ENCODE measurements at regions not wholly inside any gene's neighbourhood (a gene's known extent, or its start where the extent isn't known, plus 50 kb on each side); places are given as distances from the start of the nearest gene placed in this dataset.

DNA sequence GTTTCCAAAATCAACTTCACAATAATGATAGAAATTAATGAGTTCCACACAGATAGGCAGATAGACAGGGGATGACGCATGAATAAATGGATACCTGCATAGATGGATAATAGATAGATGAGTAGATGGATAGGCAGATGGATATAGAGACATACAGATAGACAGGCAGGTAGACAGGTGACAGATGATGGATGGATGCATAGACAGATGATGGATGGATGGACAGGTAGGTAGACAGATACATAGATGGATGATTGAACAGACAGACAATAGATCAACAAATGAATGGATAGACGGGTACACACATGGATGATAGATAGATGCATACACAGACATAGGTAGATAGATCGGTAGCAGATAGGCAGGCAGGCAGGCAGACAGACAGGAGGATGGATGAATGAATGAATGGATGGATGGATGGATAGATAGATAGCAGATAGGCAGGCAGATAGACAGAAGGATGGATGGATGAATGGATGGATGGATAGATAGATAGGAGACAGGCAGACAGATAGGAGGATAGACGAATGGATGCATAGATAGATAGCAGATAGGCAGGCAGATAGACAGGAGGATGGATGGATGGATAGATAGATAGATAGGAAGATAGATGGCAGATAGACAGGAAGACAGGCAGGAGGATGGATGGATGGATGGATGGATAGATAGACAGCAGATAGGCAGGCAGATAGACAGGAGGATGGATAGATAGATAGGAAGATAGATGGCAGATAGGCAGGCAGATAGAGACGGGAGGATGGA, 142.5 kb downstream of the RBFOX3 start:
- no peak for DNase-seq

DNA sequence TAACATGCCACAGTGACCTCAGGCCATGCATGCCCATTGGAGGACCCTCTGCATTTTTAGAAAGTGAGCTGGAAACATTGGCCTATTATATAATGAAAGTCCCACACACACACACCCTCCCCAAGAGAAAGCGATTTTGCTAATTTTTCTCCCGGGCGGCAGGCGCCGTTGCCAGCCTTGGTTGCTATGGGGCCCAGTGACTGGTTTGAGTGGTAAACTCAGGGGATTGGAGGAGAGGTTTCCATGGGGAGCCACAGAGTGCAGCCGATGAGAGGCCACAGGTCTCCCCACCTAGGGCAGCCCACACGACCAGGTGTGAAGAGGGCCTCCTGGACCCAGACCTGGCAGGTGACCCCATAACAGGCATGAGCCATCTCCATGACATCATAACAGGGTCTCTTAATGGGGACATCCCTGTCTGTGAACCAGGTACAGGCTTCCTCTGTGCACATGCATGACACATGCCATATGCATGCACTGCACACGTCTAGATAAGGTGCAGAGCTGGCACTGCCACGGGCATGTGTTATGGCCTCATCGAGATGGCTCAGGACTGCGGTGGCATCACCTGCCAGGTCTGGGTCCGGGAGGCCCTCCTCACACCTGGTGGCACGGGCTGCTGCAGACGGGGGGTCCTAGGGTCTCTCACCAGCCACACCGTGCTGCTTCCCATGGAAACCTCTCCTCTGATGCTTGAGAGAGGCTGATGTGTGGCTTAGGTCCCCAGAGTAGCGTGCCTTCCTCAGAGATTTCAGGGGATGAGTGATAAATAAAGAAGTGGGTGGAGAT, 144.1 kb downstream of the RBFOX3 start:
- DNase-seq, result no peak

DNA sequence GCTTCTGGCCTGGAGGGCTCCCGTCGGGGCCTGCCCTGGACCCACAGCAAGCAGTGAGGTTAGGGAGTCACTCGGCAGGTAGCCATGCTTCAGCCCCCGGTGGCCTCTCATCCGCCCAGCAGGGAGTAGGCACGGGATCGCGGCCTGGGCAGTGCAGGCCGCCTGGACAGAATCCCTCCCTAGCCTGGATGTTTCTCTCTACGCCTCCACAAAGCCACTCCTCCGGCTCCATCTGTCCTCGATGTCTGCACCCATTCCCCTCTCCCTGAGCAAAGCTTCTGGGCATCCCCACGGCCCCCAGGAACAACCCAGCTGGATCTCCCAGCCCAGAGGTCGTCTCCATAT, 145.2 kb downstream of the RBFOX3 start:
- DNase-seq, result no peak

DNA sequence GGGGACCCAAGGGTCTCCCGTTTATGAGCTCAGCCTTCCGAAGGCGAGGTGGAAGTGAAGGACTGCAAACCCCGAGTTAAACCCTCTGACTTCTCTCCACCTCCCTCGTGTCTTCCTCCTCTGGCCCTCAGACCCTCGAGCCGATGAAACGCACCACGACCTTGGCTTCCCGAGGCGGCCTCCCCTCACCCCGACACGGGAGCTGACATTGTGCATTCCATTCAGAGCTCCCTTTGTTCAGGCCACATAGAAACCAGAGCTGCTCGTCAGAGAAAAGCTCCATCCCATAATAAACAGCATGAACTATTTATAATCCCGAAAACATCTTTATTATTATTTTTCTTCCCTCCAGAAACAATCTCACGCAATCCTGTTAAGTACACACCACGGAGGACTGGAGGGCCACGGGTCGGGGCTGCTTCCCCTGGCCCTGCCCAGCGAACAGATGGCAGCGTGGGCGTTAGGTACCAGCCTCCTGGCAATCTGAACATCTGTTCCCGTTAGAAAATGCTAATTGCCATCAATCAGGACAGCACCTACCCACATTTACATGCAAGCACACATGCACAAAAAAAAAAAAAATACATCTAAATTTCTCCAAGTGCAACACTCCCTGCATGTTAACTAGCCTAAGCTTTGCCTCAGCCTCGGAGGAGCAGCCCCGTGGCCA, 145.7 kb downstream of the RBFOX3 start:
- DNase-seq, result no peak

DNA sequence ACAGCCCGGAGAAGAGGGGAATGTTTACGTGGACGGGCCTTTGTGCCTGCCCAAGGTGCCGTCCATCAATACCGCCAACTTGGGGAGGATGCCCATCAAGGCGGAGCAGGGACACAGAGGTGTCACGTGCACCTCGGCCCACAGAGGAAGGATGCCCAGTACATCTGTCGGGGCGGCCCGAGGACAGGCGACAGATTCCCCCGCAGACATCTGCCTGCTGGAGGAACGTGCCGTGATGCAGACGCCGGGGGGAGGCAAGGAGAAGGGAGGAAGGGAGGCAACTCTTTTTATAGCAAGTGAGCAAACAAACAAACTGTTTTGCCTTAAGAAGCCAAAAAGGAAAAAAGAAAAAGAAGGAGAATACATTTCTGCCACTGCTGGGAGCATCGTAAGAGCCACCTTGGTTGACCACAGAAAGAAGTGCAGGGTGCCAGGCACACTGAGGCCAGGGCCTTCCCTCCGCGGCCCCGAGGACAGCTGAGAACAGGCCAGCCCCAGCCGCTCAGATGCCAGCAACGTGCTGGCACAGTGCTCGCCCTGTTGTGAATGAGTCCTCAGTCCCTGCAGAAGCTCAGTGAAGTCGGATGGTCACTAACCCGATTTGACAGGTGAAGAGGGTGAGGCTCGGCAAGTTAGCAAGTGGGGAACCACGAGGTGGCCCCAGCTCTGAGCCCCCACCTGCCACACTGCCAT, 146.4 kb downstream of the RBFOX3 start:
- DNase-seq, result no peak

DNA sequence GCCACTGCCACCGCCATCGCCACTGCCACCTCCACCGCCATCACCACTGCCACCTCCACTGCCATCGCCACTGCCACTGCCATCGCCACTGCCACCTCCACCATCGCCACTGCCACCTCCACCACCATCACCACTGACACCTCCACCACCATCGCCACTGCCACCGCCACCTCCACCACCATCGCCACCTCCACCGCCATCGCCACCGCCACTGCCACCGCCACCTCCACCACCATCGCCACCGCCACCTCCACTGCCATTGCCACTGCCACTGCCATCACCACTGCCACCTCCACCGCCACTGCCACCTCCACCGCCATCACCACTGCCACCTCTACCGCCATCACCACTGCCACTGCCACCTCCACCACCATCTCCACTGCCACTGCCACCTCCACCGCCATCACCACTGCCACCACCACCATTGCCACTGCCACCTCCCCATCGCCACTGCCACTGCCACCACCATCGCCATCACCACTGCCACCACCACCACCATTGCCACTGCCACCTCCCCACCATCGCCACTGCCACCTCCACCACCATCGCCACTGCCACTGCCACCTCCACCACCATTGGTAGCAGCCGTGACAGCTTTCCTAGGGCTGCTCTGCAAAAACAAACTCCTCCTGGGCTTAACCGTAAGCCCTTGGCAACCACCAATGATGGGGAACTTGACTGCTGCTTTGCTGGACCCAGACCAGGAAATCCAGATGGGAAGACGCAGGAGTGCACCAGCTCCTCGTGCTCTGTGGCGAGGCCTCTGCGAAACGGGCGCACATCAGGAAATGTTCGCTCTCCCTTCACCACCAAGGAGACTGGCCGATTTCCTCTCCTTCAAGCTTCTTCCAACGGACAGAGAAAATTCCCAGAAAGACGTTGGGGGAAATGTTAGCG, 147.2 kb downstream of the RBFOX3 start:
- no peak for DNase-seq

DNA sequence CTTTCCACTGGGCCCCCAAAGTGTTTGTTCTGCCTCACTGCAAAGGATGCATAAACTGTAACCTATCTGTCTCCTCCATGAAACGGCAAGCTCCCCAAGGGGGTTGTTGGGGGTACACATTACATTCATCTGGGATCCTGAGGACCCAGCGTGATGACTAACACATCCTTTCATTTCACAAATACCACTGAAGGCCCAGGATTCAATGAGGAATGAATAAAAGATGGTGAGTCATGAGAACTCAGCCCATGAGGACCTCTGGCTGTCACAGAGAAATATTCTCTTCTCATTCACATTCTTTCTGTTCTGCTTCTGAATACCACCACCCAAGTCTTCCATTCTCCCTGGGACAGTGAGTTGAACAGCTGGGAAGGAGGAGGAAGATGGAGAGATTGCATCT, 149.8 kb downstream of the RBFOX3 start:
- no peak for DNase-seq

DNA sequence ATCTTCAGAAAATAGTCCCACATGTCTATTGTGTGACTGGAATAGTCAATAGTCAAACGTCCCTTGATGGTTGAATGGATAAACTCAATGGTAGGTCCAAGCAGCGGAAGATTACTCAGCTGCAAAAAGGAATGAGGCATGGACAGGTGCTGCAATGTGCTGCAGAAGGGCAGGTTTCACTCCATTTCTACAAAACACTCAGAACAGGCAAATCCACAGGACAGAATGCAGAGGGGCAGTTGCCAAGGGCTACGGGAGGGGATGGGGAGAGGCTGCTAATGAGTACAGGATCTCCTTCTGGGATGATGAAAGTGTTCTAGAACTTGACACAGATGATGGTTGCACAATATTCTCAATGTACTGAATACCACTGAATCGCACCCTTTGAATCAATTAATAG, 151.0 kb downstream of the RBFOX3 start:
- DNase-seq, result no peak

DNA sequence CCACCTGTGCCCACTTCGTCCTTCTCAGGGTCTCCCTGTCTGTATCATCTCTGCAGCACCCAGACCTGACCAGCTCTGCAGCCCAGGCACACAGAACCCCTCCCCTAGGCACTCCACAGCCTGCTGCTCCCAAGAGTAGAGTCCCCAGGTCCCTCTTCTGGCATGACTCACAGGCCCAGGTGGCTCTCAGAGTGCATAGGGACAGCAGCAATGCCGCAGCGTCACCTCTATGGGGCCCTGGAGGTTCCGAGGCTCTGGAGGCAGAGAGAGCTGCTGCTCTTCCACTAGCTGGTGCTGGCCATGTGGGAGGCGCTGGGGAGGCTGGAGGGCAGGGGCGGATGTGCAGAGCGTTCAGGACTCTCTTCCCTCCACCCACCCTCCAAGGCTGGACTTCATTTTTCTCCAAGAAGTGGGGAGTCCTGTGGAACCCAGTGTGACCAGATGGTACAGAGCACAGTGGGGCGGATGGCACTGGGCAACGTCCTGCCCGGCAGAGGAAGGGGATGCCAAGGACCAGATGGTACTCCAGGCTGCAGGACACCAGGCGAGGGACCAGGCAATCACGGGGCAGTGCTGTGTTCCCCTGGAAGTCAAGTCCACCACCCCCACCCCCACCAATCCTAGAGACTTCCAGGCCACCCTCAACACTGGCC, 151.7 kb downstream of the RBFOX3 start:
- DNase-seq, result no peak

DNA sequence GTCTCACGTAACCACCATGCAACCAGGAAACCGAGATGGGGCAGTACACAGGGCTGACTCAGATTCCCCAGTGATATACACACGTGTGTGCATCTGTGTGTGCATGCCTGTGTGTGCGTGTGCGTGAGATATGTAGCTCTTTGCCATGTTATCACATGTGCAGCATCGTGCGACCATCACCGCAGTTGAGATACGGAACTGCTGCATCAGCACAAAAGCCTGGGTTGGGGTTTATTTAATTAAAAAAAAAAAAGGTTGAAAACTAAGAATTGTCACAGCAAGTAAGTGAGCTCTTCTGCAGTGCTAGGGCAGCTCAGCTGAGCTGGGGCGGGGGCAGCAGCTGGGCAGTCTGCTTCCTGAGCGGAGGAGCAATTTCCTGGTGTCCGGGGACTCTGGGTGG, 152.5 kb downstream of the RBFOX3 start:
- DNase-seq, result no peak

DNA sequence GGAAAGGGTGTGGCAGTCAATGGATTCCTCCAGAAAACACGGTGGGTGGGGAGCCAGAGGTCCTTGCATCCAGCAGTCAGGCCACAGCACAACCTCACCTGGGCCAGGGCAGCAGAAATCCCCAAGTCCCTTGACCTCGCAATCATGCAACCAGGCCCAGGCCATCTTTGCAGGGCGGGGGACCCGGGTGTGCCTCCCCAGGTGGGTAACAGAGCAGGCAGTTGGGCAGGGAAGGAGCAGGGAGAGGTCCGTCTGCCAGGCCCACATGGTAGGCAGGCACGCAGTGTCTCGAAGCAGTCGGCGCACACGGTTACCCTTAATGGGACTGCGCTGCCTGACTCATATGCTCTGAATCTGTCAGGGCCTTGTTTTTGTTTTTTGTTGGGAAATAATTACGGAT, 153.0 kb downstream of the RBFOX3 start:
- DNase-seq, result no peak

DNA sequence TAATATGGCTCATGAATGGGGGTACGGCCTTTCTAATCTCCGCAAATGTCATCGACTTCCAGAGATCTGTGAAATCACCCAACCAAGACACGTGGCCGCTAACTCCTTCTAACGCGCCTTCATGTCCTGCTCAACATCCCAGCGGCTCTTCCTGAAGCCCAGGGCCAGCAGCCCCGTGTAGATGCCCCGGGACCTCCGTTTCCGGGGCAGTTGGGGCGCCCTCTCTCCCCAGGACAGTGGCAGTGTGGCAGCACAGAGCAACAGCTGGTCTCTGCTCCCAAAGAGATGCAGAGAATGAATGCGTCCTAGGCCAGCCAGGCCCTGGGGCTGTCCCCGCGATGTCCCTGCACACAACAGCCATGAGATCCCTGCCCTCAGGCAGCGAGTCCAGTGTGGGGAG, 153.5 kb downstream of the RBFOX3 start:
- no peak for DNase-seq

DNA sequence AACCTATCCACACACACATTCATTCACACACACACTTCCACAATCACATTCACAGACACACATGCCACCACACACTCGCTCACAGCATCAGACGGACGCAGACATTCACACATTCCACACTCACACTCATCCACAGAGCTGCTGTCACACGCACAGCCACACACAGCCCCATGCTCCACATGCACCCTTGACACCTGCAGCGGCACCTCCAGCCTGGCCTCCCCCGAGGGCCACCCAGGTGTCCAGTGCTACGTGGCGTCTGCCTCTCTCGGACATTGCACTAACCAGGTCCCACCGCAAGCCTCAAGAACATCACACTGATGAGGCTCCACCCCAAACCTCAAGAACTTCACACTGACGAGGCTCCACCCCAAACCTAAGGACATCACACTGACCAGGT, 155.2 kb downstream of the RBFOX3 start:
- no peak for DNase-seq

DNA sequence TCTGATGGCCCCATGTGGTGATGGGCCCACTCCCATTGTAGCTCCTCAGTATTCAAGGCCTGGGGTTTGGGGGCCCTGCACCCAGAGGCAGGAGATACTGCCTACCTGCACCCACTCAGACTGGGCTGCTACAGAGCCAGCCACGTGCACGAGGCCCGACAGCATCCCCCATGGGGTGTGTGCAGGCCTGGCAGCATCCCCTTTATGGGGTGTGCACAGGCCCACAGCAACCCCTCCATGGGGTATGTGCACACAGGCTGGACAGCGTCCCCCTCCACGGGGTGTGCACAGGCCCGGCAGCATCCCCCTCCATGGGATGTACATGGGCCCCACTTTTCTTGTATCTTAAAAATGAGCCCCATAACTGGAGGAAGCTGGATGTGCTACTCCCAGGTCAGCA, 156.0 kb downstream of the RBFOX3 start:
- DNase-seq, result no peak

DNA sequence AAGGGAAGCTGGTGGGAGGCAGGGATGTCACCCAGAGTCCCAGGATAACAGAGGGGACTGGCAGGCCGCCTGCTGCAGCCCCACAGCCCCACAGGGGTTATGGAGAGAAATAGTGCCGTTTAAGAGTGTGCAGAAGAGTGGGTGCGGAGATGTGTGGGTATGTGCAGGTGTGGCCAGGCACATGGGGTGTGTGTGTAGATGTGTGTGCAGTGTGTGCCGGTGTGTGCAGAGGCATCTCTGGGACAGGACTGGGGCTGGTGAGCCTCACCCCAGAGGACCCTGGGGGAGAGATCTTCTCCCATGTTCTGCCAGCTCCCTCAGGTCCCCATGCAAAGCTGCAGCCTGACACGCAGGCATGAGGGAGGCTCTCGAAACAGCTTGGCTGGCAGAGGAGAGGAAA, 157.4 kb downstream of the RBFOX3 start:
- no peak for DNase-seq

DNA sequence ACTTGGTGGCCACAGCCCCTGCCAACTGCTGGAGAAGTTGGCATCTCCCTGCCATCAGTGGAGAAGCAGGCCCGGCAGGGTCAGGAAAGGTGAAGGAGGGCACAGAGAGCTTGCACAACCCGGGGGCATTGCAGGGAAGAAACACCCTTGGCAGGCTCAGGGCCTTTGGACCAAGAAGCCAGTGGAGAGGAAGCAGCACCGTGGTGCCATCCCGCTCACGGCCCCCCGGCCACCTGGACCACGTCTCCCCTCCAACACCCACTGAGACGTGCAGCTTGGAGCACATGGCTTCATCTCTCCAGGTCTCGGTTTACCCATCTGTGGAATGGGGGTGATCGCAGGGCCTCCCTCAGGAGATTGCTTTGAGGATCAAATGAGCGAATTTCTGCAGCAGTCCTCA, 158.1 kb downstream of the RBFOX3 start:
- DNase-seq, result no peak

DNA sequence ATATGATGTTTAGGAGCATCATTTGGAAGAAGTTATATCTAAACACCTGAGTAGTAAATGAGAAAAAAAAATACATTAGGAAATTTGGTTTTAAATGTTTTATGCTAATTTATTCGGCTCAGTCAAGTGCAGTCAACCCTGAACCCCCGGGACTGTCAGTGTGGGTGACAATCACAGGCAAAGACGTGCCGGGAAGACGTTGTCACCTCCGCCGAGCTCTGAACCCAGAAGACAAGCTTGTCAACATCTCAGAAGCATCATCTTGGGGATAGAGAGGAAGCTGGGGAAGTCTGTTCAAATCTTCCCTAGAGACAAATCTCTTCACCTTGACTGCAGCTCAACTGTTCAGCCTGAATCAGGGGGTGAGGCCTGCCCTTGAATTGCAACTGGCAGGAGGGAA, 159.7 kb downstream of the RBFOX3 start:
- no peak for DNase-seq

DNA sequence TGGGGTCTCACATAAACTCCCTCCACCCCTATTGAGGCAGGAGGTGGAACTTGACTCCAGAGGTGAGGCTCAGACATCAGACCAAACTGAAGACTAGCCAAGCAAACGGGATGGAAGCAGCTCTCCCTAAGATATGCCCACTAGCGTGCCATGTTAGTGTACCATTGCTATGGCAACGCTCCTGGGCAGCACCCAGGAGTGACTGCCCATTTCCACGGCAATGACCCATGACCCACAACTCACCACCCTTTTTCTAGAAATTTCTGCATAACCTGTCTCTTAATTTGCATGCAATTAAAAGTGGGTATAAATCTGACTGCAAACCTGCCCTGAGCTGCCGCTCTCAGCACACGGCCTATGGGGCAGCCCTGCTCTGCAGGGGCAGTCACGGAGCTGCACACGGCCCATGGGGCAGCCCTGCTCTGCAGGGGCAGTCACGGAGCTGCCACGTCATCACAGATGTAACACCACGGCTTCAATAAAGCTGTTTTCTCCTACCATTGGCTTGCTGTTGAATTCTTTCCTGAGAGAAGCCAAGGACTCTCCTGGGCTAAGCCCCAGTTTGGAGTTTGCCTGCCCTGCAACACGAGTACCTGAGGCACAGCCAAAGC, 164.3 kb downstream of the RBFOX3 start:
- no peak for DNase-seq

DNA sequence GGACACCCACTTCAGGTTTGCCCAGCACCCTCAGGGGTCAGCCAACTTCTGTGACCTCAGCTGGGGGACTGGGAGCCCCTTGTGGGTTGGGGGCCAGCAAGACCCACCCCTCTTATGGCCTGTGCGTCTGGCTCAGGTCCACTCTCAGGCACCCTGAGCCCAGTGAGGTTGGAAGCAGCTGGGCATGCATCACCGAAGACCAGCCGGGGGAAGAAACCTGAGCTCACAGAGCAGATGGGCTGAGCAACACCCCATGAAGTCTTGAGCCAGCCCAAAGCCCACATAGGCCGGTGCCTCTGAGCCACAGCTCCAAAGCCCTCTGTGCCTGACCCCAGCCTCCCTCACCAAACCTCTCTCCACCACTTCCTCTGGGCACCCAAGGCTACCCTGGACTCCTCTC, 166.7 kb downstream of the RBFOX3 start:
- no peak for DNase-seq

DNA sequence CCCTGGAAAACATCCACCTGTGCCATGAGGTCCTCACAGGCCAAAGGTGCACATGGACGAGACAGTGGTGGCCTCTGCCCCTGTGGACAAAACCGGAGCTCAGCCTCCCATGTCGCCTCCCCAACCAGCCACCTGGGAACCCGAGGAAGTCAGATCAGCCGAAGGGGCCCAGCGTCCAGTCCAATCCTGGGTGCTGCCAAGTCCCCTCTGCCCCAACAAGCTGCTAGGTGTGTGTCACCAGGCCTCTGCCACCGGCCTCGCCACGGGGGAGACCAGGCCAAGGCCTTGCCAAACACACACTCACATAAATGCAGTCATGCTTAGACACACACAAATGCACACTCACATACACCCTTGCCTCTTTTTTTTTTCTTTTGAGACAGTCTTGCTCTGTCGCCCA, 167.8 kb downstream of the RBFOX3 start:
- no peak for DNase-seq

Data from effector CD8-positive, alpha-beta T cell (primary cell).